GM12864 (cell line): ENCODE measurements at regions not wholly inside any gene's neighbourhood (a gene's known extent, or its start where the extent isn't known, plus 50 kb on each side); places are given as distances from the start of the nearest gene placed in this dataset.

Experiments
- DNase-seq: peaks from one replicate; pipeline ENCODE4 v3.0.0-alpha.2; 2011; ENCODE audit warnings: low read depth
- H3K4me3 ChIP-seq: 2 replicates; pipeline ENCODE4 v1.5.1; 2011; ENCODE audit warnings: mild to moderate bottlenecking, low read depth, low read length, control low read depth
- TF ChIP-seq, protein P1 (sequence below): IDR thresholded peaks from 2 replicates; pipeline ENCODE4 v1.5.1; 2011; ENCODE audit warnings: low read depth, mild to moderate bottlenecking, moderate library complexity, low read length, control low read depth, inconsistent platforms; ENCODE audit errors: missing control alignments

DNA sequence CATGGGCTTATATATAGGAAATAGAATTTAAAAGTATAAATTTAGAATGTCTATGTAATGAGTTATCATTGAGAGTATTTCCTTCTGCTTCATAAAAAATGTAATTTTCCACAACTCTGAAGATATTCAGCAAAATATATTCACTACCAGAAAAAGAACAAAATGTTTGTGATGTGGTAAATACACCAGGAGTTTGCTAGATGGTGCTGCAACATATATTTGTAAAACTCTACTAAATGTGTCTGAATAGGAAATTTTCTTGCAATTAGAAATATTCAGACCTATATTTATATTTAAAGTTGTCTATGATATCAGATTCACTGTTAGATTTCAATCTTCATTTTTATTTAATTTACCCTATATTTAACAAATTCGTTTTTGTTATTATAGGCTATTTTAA is 201.1 kb downstream of the PPP1R3A start:
- DNase-seq, result no peak
- no peak overlapping the region for H3K4me3 ChIP-seq
- TF ChIP-seq, protein P1, sequence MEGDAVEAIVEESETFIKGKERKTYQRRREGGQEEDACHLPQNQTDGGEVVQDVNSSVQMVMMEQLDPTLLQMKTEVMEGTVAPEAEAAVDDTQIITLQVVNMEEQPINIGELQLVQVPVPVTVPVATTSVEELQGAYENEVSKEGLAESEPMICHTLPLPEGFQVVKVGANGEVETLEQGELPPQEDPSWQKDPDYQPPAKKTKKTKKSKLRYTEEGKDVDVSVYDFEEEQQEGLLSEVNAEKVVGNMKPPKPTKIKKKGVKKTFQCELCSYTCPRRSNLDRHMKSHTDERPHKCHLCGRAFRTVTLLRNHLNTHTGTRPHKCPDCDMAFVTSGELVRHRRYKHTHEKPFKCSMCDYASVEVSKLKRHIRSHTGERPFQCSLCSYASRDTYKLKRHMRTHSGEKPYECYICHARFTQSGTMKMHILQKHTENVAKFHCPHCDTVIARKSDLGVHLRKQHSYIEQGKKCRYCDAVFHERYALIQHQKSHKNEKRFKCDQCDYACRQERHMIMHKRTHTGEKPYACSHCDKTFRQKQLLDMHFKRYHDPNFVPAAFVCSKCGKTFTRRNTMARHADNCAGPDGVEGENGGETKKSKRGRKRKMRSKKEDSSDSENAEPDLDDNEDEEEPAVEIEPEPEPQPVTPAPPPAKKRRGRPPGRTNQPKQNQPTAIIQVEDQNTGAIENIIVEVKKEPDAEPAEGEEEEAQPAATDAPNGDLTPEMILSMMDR, result no peak

GRCh38 chr7:113715981-113716856 is 202.6 kb downstream of the PPP1R3A start:
- DNase-seq, result no peak
- TF ChIP-seq, protein P1, result no peak
- H3K4me3 ChIP-seq, result no peak overlapping the region

DNA sequence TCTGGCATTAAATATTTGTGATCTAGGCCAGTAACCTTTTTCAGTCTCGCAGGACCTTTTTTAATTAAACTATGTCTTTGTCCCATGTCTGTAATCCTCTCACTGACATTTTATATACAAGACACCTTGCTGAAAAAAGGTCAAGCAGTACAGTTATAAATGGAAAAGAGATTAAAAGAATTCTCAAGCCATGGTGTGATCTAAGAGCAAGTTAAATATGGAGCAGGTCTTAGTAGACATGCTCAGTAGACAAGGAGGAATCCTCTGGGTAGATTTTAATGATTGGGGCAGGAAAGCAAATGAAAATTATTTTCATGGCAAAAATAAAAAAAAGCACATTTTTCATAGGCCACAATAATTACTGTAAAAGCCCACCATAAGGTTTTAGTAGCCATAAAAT is 203.5 kb downstream of the PPP1R3A start:
- no peak overlapping the region for H3K4me3 ChIP-seq
- TF ChIP-seq, protein P1, result no peak
- DNase-seq, result no peak

DNA sequence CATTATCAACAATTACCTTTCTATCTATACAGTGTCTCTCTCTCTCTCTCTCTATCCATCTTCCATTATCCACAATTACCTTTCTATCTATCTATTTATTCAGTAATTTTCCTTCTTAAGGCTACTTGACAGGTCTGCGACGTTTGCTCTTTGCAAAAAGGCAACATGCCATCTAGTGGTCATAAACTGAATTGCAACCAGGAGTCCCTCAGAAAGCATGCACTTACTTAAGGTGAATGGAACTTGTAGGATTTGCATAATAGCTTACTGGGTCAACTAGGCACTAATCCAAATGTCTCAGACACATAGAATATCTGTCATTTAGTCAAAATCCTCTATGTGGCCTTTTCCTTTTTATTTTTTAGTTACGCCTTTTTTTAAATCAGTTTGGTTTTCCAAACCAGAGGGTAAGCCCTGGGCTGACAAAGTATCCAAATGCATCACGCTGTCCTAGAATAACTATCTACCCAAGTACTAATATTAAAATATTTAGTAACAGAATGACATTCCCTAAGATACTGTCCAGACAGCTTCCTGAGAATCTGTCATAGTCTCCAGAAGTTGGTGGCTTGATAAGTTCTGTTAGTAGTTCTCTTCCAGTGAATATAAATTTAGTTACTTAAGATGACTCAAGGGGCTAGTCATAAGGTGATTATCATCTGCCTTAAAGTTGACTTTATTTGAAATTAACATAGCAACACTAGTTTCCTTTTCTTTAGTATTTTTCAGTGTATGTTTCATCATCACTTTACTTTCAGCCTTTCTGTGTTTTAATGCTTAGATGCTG is 208.3 kb downstream of the PPP1R3A start:
- peak; percentile 67 for DNase-seq
- TF ChIP-seq, protein P1, result peak; percentile 95
- no peak overlapping the region for H3K4me3 ChIP-seq

- DNase-seq, result no peak
- TF ChIP-seq, protein P1, result no peak
- no peak overlapping the region for H3K4me3 ChIP-seq
Observed at GRCh38 chr7:113705439-113705838, 213.4 kb downstream of the PPP1R3A start.

DNA sequence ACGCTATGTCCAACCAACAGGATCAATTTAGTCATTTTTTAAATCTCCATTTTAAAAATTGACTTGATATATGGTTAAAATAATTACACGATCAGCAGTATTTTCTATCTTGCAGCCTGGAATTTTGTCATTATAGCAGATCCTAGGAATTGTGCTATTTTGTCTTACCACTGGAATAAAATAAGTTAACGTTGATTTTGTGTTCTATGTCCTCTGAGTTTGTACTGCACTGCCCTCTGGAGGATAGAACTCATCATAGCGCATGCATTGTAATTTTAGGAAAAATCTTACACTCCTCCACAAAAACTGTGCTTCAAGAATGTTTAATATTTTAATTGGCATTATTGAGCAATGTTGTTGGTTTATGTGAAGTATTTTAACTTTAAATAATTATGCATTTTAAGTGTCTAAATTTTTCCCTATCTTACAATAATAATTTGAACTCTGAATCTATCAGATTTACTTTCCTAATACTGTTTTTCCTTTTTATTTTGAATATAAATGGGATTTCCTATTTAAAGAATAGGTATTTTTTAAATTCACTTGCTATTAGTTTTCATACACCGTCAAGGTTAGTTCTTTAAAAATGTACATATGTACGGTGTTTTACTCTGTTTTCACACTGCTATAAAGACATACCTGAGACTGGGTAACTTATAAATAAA is 220.1 kb downstream of the PPP1R3A start:
- TF ChIP-seq, protein P1, result peak; percentile 57
- DNase-seq, result no peak
- H3K4me3 ChIP-seq, result no peak overlapping the region
